Stimulated activated CD8-positive, alpha-beta memory T cell treated with anti-CD3 and anti-CD28 coated beads, Interleukin-4, amount 100 ng/mL, for 24 hours (primary cell): ENCODE measurements at regions not wholly inside any gene's neighbourhood (a gene's known extent, or its start where the extent isn't known, plus 50 kb on each side); places are given as distances from the start of the nearest gene placed in this dataset.
"Not testable (repeated sequence)": the region's sequence is repeated elsewhere in the genome, so short reads cannot be mapped to it uniquely, and the experiment has no call there.

Experiments
- DNase-seq: peaks from one replicate; pipeline ENCODE4 v3.0.0-alpha.2; 2020; ENCODE audit warnings: low read depth

DNA sequence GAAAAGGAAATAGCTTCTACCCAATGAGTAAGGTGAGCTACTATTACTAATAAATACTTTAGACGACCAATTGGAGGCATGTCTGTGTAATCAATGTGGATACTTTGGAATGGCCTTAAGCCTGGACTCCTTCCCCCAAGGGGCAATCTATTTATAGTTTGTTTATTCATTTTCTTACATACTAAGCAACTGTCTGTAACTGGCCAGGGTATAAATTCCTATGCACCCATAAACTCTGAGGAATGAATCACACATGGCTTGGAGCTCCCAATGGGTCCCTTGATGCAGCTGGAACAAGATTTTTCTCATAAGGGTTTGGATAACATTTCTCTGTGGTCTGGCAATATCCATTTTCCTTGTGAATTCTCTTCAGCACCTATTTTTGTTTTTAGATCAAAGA lies 506.8 kb downstream of the EDEM1 start:
- no peak for DNase-seq

DNA sequence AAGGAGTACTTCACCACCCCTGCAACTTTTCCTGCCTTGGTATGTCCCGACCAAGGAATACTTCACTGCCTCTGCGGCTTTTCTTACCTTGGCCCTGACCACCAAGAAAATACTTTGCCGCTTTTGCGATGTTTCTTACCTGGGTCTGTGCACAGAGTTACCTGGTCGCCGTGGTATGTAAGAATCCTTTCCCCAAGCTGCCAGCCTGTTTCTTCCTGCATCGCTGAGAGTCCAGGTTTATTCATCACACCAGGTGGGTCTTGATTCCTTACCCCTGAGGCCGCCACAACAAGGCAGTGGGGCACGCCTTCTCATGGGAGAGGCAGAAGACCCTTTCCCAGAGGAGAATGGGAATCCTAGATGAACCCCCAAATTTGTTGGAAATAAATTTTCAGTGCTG lies 511.3 kb downstream of the EDEM1 start:
- no peak for DNase-seq

DNA sequence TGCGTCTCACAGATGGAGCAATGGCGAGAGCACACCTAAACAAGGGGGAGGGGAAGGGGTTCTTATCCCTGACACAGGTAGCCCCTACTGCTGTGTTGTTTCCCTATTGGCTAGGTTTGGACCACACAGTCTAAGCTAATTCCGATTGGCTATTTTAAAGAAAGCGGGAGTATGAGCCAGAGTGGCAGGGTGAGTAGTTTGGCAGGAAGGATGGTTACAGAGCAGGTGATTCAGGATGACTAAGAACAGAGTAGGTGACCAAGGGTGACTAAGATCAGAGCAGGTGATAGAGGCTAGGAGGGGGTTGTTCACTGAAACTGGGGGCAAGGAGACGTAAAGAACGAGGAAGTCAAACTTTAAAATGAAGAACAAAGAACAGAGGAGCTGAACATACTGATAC lies 511.8 kb downstream of the EDEM1 start:
- DNase-seq, result no peak

DNA sequence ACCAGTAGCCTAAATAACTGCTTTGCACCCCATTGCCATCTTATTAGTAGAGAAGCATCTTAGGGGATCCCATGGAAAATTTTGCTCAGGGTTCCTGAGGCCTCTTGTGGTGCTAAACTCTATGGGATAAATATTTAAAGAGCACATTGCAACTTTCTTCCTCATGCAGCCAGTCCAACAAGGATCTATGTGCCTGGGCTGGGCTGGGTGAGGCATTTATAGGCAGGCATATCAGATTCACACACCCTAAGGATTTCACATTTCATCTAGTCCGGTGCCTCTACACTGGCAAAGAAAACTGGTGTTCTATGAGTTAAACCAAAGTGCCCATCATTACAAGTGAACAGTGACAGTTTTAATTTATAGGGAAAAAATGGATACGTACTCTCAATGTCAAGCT lies 512.3 kb downstream of the EDEM1 start:
- no peak for DNase-seq

DNA sequence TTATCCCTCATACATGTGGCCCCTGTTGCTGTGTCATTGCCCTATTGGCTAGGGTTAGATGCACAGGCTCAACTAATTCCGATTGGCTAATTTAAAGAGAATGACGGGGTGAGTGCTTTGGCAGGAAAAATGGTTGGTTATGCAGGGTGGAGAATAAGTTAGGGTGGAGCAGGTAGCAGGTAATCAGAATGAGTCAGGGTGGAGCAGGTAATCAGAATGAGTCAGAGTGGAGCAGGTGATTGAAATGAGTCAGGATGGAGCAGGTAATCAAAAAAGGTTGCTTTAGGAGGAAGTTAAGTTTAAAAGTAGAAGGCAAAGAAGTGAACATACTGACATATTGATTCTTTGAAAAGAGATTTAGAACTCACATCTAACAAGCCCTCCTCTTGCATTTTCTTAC lies 513.5 kb downstream of the EDEM1 start:
- not testable (repeated sequence) for DNase-seq

DNA sequence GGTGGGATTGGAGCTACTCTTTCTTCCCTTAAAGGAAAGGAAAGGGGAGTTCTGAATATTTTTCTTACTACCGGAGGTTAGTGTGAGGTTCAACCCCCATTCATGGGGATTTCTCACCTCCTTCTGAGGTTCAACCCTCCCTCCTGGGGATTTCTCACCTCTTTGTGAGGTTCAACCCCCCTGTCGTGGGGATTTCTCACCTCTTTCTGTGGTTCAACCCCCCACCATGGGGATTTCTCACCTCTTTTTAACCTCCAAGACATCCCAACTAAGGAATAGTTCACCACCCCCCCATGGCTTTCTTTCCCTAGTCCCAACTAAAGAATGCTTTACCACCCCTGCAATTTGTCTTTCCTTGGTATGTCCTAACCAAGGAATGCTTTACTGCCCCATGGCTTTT lies 520.3 kb downstream of the EDEM1 start:
- DNase-seq, result no peak

DNA sequence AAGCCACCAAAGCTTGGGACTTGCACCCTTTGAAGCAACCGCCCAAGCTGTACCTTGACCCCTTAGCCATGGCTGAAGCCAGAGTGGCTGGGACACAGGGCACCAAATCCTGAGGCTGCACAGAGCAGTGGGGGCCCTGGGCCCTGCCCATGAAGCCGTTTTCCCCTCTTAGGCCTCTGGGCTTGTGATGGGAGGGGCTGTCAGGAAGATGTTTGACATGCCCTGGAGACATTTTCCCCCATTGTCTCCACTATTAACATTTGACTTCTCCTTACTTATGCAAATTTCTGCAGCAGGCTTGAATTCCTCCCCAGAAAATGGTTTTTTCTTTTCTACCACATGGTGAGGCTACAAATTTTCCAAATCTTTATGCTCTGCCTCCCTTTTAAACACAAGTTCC lies 522.2 kb downstream of the EDEM1 start:
- no peak for DNase-seq

DNA sequence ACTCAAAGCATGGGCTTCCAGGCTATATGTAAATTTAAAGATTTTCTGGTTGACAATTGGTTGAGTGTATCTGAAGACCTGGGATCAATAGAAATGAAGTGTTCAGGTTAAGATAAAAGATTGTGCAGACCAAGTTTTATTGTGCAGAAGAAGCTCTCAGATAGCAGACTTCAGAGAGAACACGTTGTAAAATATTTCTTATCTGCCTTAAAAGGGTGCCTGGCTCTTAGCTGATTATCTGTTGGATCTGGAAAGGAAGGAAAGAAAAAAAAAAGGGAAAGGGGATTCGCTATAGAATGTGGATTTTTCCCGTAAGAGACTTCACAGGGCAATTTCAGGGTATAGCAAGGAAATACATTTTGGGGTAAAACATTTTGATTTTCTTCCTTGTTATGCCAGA lies 523.2 kb downstream of the EDEM1 start:
- DNase-seq, result no peak

DNA sequence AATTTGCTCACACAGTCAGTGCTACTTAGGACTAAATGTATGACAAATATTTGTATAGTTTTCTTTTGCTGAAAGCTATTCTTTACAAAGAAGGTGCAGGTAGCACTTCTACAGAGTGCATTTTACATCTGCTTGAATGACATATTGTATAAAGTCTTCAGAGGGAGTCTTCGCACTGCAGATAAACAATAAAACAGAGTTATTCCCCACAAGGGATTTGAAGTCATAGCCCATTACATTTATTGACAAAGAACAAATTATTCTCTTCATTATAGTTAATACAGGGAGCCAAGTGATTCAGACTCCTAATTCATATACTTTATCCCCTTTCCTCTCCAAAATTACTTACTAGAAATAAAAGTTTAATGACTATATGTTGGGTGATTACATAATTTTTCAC lies 529.7 kb downstream of the EDEM1 start:
- no peak for DNase-seq

DNA sequence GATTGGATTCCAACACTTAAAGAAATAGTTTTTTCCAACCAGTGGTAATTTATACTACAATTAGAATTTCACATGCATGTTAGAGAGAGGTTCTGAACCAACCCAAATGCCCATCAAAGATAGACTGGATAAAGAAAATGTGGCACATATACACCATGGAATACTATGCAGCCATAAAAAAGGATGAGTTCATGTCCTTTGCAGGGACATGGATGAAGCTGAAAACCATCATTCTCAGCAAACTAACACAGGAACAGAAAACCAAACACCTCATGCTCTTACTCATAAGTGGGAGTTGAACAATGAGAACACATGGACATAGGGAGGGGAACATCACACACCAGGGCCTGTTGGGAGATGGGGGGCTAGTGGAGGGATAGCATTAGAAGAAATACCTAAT lies 532.2 kb downstream of the EDEM1 start:
- DNase-seq, result not testable (repeated sequence)

DNA sequence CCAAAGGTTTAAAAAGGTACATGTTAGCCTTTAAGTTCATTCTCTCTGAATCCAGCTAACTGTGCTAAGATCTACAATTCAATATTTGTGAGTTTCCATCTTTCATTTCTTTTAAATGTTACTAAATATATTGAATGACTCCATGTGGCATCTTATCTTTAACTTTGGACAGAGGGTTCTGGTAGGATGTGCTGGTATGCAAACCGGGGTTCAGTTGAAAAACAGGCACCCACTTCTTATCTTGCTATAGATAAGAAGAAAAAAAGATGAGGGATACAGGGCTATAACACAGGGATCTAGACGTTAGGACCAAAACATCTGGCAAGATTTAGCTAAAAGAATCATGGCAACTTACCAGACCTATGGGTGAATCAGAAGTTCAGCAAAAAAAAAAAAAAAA lies 538.3 kb downstream of the EDEM1 start:
- DNase-seq, result no peak

DNA sequence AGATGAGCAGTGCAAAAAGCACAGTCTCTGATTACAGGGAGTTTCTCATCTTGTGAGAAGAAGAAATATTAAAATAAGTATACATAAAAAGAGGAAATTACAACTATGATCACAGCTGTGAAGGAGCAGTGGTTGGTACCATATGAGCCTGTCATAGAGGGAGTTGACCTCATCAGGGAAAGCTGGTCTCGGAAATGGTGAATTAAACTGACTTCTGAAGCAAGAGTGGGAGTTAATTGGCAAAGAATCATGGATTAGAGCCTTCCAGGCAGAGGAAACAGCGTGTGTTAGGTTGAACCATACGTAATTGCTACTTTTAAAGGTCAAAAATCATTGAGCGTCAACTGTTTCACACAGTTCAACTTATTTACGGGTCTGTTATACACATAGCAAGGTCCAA lies 539.1 kb downstream of the EDEM1 start:
- DNase-seq, result no peak

DNA sequence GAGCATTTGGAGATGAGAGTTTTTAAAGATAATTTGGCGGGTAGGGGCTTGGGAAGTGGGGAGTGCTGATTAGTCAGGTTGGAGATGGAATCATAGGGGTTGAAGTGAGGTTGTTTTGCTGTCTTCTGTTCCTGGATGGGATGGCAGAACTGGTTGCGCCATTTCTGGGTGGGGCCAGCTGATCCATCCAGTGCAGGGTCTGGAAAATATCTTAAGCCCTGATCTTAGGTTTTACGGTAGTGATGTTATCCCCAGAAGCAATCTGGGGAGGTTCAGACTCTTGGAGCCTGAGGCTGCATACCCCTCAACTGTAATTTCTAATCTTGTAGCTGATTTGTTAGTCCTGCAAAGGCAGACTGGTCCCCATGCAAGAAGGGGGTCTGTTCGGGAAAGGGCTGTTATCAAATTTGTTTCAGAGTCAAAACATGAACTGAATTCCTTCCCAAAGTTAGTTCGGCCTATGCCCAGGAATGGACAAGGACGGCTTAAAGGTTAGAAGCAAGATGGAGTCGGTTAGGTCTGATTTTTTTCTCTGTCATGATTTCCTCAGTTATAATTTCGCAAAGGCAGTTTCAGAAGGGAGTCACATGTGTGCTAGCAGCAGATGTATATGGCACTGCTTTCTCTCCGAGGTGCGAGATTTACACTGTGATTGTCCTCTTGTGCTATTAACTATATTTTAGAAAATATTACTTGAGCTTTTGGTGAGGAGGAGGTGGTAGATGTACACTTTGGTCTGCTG lies 540.4 kb downstream of the EDEM1 start:
- no peak for DNase-seq

DNA sequence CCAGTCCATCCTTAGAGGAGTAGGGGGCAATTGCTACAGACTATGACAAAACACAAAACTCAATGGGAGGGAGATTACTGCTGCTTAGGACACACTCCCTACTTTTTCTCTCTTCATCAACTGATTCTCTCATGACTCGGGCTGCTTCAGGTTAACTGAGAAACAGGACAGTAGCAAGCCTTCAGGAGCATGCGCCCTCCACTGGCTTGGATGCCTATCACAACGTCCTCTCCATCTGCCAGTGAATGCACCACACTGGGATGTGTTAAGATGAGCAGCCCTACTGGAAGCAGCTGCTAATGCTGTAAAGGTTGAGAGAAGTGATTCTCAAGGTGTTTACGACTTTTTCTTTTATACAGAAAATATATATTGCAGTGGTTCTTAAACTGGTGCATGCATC lies 542.3 kb downstream of the EDEM1 start:
- DNase-seq, result no peak

DNA sequence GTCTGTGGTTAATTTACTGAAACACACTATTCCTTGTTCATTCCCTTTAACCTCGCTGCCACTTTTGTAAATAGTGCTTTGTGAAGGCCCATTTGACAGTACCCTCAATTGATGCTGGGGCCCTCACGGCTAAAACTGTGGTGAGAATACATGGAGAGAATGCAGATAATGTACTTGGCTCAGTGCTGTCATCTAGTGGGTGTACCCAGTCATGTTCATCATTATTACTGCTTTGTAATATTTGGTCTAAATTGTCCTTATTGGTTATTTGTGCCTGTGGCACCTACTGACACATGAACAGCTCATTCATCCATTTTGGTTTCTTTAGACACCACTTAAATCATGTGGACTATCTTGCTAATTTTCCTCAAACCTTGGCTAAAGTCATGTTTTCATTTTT lies 543.6 kb downstream of the EDEM1 start:
- no peak for DNase-seq

DNA sequence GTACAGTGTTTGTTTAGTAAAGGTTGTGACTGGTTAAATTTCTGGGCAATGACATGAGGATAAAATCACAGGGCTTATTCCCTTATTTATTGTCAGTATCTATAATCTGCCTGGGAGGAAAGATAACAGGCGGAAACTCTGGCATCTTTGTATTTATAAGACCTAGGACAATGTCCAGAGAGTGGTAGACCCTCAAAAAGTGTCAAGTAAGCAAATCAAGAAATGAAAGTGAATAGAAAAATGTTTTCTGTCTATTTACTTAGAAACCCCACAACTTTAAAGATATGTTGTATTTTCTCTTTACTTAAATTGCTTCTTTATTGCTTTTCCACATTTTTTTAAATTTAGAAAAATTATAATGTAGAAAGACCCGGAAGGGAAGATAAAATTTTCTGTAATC lies 544.6 kb downstream of the EDEM1 start:
- DNase-seq, result no peak

DNA sequence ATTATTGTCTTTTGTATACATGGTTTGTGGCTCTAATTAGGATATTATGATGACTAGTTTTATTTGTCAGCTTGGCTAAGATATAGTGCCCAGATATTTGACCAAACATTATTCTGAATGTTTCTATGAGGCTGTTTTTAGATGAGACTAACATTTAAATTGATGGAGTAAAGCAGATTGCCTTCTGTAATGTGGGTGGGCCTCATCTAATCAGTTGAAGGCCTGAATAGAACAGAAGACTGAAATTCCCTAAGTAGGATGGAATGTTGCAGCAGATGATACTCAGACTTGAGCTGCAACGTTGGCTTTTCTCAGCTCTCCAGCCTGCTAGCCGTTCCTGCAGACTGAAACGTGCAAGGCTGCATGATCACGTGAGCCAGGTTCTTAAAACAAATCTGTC lies 546.5 kb downstream of the EDEM1 start:
- DNase-seq, result no peak

DNA sequence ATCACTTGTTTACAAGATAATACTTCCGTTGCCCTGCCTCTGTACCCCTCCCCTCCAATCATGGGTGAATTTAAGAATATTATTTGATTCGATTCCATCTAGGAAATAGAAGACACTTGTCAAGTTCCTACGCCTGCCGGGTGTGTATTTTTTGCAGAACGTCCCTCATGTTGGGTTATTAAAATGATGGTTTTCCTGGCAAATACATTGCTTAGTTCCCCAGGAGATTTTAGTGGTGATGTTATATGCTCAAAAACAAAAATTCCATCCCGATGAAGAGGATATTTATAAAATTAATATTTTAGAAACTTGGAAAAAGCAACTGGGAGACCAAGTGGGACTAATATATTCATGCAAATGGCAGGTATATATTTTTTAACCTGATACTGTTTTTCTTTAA lies 548.4 kb downstream of the EDEM1 start:
- no peak for DNase-seq

DNA sequence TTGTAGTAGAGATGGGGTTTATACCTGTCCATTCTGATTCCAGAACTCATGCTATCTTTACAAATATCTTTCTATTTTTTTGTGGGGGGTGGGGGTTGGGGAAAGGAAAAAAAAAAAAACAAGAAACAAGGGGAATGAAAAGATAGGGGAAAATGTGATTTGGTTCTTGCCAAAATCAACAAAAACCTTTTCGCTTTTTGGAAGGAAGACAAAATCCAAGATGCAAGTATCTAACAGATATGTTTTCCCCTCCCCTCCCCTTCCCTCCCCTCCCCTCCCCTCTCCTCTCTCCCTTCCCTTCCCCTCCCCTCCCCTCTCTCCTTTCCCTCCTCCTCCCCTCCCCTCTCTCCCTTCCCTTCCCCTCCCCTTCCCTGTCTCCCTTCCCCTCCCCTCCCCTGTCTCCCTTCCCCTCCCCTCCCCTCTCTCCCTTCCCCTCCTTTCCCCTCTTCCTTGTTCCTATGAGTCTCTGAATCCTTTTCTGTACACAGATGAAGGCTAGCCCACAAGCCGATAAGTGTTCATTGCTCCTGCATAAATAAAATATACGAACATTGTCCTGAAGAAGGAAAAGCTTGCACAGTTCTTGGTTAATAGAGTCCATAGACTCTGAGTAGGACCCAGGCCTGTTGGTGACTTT lies 551.9 kb downstream of the EDEM1 start:
- DNase-seq, result no peak

DNA sequence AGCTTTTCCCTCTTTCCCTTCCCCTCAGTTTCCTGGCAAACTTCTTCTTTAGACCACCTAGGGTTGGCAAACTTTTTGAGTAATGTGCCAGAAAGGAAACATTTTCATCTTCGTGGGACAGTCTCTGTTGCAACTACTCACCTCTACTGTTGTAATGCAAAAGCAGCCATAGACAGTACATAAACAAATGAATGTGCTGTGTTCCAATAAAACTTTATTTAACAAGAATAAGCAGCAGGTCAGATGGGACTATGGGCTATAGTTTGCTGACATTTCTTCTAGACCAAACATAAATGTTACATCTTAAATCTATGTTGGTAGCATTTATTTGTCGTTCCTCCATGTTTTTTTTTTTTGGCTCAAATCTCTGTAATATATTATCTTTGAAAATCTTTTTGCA lies 552.4 kb downstream of the EDEM1 start:
- no peak for DNase-seq

DNA sequence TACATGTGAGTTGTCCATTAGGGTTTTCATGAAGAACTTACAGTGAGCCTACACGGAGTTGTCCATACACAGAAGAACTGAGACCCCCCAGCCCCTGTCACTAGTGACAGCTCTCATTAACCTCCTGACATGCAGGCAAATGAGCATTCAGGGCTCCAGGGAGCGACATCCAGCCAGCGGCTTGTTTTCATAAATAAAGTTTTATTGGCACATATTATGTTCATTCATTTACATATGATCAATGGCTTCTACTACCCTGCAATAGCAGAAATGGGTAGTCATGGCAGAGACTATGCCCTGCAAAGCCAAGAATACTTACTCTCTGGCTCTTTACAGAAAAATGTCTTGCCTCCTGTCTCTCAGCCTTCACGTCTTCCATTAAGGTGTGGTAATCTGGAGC lies 553.5 kb downstream of the EDEM1 start:
- DNase-seq, result no peak

DNA sequence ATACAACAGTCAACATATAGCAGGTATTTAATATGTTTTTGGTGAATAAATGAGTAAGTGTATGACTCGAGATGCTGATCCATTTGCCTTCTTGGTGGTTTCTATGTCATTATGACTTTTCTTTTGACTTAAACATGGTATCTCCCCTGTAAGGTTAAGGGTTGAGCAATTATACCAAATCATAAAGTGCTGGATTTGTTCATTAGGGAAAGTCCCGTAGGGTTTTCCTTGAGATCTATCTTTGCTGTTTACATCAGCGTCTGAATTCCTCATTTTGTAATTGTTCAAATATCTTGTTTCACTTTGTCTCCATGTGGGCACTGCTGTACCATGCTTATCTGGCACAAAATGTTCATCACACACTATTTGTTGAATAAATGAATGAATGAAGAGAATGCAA lies 562.6 kb downstream of the EDEM1 start:
- DNase-seq, result no peak

DNA sequence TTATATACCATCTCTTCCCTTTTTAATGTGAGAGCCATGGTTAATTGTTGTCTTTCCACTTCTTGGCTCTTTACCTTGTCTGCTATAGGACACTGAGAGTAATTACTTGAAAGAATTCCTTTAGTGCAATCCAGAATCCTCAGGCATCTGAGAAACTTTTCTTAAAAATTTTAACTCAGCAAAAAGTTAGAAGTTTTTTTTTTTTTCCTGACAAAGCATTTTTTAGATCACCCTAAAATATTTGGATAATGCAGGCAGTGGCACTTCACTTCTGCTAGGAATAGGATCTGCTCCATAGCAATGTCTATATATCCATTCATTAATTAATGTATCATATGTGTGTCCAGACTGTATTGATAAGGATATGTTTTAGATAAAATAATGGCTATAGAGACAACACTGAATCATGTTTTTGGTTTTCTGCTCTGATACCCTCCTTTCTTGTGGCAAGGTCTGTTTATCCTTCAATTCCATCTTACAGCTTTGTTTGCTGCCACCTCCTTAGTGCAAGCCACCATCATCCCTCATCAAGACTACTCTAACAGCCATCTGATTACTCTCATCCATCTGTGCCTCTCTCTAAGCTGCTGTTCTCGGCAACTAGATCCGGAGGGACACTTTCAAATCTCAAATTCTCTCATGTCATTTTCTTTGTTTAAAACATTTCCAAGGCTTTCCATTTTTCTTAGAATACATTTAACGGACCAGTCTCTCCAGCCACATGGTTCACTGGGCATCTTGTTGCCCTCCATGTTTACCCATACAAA lies 563.5 kb downstream of the EDEM1 start:
- no peak for DNase-seq
